PFSK-1 (cell line): ENCODE measurements at regions not wholly inside any gene's neighbourhood (a gene's known extent, or its start where the extent isn't known, plus 50 kb on each side); places are given as distances from the start of the nearest gene placed in this dataset.

Source experiments
- POLR2AphosphoS5 ChIP-seq: IDR thresholded peaks from 2 replicates; pipeline ENCODE4 v1.6.1; 2012; ENCODE audit warnings: low read depth, mild to moderate bottlenecking, control low read depth, low read length, moderate library complexity
- REST ChIP-seq, 2 experiments: IDR thresholded peaks; 2 replicates each; pipeline versions ENCODE4 v1.6.1 to v1.8.0; 2011 to 2012; ENCODE audit warnings: low read depth in 2 of 2, low read length in 2 of 2, control low read depth in 1 of 2, inconsistent platforms in 1 of 2, mild to moderate bottlenecking in 1 of 2, moderate library complexity in 1 of 2; ENCODE audit not compliant: insufficient read depth in 1 of 2

GRCh38 chr13:65763811-65764210 lies 1466.3 kb downstream of the PCDH9 start:
- TF ChIP-seq POLR2AphosphoS5 (no peak), REST (IDR thresholded peaks at IDR 0.05; ENCODE audit: insufficient read depth in 1 of 2, low read depth in 2 of 2, low read length in 2 of 2) (no peak)
